ENCODE measurements at regions not wholly inside any gene's neighbourhood (a gene's known extent, or its start where the extent isn't known, plus 50 kb on each side); places are given as distances from the start of the nearest gene placed in this dataset.

DNA sequence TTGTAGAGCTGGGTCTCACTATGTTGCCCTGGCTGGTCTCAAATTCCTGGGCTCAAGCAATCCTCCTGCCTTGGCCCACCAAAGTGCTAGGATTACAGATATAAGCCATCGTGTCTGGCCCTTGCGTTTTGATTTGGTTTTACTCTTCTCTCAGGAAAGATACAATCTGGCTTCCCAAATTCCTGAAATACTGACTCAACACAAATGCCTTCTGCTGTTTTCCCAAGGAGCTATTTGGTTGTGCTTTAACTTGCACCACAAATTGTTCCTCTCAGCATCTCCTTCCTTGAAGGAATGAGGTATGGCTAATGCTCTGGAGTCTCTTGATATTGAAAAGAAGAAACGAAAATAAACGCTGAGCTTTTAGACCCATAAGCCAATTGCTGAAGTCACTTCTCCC, 110.0 kb upstream of the PAX6 start:
- Histone ChIP-seq H3K9ac (ENCODE audit: insufficient read depth in 1 of 2, low read depth in 2 of 2, low read length in 2 of 2) (no peak overlapping the region), H3K27me3 (ENCODE audit: control insufficient read depth in 2 of 2, insufficient read depth in 2 of 2, low read length in 2 of 2) (no peaks in the 10 kb centered on the region; a peak in 2 of 5 replicates), H3K4me2 (ENCODE audit: insufficient read depth, low read length) (no peak overlapping the region), H3K79me2 (ENCODE audit: control insufficient read depth, insufficient read depth, low read length) (no peaks in the 10 kb centered on the region), H3K27ac (ENCODE audit: extremely low read depth, low read depth, low read length) (no peak overlapping the region), H3K4me3 (no peak overlapping the region), H4K20me1 (replicated peaks; ENCODE audit: control insufficient read depth, insufficient read depth, low read length) (no peaks in the 10 kb centered on the region), H2AFZ (ENCODE audit: low read depth, low read length) (no peak overlapping the region), H3K4me1 (replicated peaks in 1 of 2; ENCODE audit: control insufficient read depth in 2 of 2, insufficient read depth in 2 of 2, low read length in 2 of 2) (no peaks in the 10 kb centered on the region), H3K9me1 (ENCODE audit: control insufficient read depth, insufficient read depth, low read length) (no peaks in the 10 kb centered on the region), H3K9me3 (replicated peaks; ENCODE audit: control insufficient read depth, insufficient read depth, low read depth, low read length) (no peaks in the 10 kb centered on the region), H3K36me3 (ENCODE audit: control insufficient read depth, insufficient read depth, low read length) (no peaks in the 10 kb centered on the region)
- TF ChIP-seq HNRNPLL (IDR thresholded peaks at IDR 0.05; ENCODE audit: low read depth, low read length, poor library complexity, severe bottlenecking) (no peak), SP2 (IDR thresholded peaks at IDR 0.05; ENCODE audit: extremely low read depth, low read depth, low read length, poor library complexity, severe bottlenecking) (no peak), RBM34 (IDR thresholded peaks at IDR 0.05; ENCODE audit: borderline replicate concordance, insufficient read depth, low read length) (no peak)
- in situ Hi-C loops (cut with MboI), result loop anchor here (5.0 kb wide), 1 partner anchor 46 kb away; no protein-coding TSS in a partner anchor
- ChIA-PET POLR2A (interaction anchor here (0.6 to 1.1 kb wide), 2 partner anchors 10 to 51 kb away, joined by 3 read pairs; no protein-coding TSS in a partner anchor), CTCF (ENCODE audit: low intra/inter-chr PET ratio) (no interaction called here)
- intact Hi-C loops (cut with micrococcal nuclease), result no loop called here
- no peak for DNase-seq (ENCODE audit: extremely low read depth in 1 of 4, low spot score in 3 of 4)
- ATAC-seq, result no peak
- no TSS peak for BruUV-seq (replicated peaks)
- FAIRE-seq, result no peak
- 2% methylated on average over 4 of the region's 4 CpGs for WGBS (ENCODE audit: insufficient coverage, low coverage, missing lambda C conversion rate)

DNA sequence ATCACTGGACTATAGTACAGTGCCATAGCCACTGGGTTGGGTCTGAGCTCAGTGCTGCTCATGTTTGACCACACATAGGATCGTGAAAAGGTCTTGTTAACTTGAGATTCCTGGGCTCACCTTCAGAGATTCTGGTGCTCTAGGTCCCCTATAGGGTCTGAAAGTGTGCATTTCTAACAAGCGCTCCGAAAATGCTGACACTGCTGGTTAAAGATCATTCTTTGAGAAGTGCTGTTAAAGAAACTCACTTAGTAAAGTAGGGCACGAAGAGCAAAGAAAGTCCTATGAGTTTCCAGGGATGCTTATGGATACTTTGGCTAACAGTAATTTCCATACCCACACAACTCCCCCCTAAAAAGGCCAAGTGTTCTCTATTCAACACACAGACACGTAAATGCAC, 108.1 kb upstream of the PAX6 start:
- H3K4me2 ChIP-seq (ENCODE audit: insufficient read depth, low read length), result no peak overlapping the region
- H3K36me3 ChIP-seq (ENCODE audit: control insufficient read depth, insufficient read depth, low read length), result no peaks in the 10 kb centered on the region
- no peak overlapping the region for H3K27ac ChIP-seq (ENCODE audit: extremely low read depth, low read depth, low read length)
- no peaks in the 10 kb centered on the region for H3K9me1 ChIP-seq (ENCODE audit: control insufficient read depth, insufficient read depth, low read length)
- no peaks in the 10 kb centered on the region for H3K4me1 ChIP-seq (replicated peaks in 1 of 2; ENCODE audit: control insufficient read depth in 2 of 2, insufficient read depth in 2 of 2, low read length in 2 of 2)
- no peak for DNase-seq (ENCODE audit: extremely low read depth in 1 of 4, low spot score in 3 of 4)
- 6% methylated on average over 5 of the region's 5 CpGs for WGBS (ENCODE audit: insufficient coverage, low coverage, missing lambda C conversion rate)
- H3K9ac ChIP-seq (ENCODE audit: insufficient read depth in 1 of 2, low read depth in 2 of 2, low read length in 2 of 2), result no peak overlapping the region
- no peak overlapping the region for H2AFZ ChIP-seq (ENCODE audit: low read depth, low read length)
- H3K4me3 ChIP-seq, result no peak overlapping the region
- H3K79me2 ChIP-seq (ENCODE audit: control insufficient read depth, insufficient read depth, low read length), result no peaks in the 10 kb centered on the region
- no peaks in the 10 kb centered on the region; a peak in 2 of 5 replicates for H3K27me3 ChIP-seq (ENCODE audit: control insufficient read depth in 2 of 2, insufficient read depth in 2 of 2, low read length in 2 of 2)
- ATAC-seq, result no peak
- intact Hi-C loops (cut with micrococcal nuclease) (no loop called here), in situ Hi-C loops (cut with MboI) (no loop called here)
- BruUV-seq (replicated peaks), result no TSS peak
- no peaks in the 10 kb centered on the region for H3K9me3 ChIP-seq (replicated peaks; ENCODE audit: control insufficient read depth, insufficient read depth, low read depth, low read length)
- no peak for FAIRE-seq
- ChIA-PET CTCF (ENCODE audit: low intra/inter-chr PET ratio) (interaction anchor here (0.6 kb wide), 1 partner anchor 43 kb away, joined by 3 read pairs; no protein-coding TSS in a partner anchor), POLR2A (no interaction called here)
- H4K20me1 ChIP-seq (replicated peaks; ENCODE audit: control insufficient read depth, insufficient read depth, low read length), result no peaks in the 10 kb centered on the region
- TF ChIP-seq FOSL1 (tag; conservative IDR thresholded peaks at IDR 0.05), result no peak
- TF ChIP-seq, protein P1, sequence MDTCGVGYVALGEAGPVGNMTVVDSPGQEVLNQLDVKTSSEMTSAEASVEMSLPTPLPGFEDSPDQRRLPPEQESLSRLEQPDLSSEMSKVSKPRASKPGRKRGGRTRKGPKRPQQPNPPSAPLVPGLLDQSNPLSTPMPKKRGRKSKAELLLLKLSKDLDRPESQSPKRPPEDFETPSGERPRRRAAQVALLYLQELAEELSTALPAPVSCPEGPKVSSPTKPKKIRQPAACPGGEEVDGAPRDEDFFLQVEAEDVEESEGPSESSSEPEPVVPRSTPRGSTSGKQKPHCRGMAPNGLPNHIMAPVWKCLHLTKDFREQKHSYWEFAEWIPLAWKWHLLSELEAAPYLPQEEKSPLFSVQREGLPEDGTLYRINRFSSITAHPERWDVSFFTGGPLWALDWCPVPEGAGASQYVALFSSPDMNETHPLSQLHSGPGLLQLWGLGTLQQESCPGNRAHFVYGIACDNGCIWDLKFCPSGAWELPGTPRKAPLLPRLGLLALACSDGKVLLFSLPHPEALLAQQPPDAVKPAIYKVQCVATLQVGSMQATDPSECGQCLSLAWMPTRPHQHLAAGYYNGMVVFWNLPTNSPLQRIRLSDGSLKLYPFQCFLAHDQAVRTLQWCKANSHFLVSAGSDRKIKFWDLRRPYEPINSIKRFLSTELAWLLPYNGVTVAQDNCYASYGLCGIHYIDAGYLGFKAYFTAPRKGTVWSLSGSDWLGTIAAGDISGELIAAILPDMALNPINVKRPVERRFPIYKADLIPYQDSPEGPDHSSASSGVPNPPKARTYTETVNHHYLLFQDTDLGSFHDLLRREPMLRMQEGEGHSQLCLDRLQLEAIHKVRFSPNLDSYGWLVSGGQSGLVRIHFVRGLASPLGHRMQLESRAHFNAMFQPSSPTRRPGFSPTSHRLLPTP (IDR thresholded peaks at IDR 0.05; ENCODE audit: borderline replicate concordance, extremely low read depth, insufficient read length), result no peak
- TF ChIP-seq, protein P2, sequence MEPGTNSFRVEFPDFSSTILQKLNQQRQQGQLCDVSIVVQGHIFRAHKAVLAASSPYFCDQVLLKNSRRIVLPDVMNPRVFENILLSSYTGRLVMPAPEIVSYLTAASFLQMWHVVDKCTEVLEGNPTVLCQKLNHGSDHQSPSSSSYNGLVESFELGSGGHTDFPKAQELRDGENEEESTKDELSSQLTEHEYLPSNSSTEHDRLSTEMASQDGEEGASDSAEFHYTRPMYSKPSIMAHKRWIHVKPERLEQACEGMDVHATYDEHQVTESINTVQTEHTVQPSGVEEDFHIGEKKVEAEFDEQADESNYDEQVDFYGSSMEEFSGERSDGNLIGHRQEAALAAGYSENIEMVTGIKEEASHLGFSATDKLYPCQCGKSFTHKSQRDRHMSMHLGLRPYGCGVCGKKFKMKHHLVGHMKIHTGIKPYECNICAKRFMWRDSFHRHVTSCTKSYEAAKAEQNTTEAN (CRISPR knock-in tag; IDR thresholded peaks at IDR 0.05), result no peak
